B cell (primary cell): ENCODE measurements at regions not wholly inside any gene's neighbourhood (a gene's known extent, or its start where the extent isn't known, plus 50 kb on each side); places are given as distances from the start of the nearest gene placed in this dataset.

Source experiments
- ATAC-seq: fragments of 200-7000 bp; cut with Tn5 transposase; one replicate; pipeline ENCODE4 v1.10.0; 2021; ENCODE audit warnings: low read depth, mild to moderate bottlenecking, moderate number of reproducible peaks, moderate library complexity
- CTCF ChIA-PET: fragments of 350-600 bp; sonication (Branson Sonifier 250); formaldehyde crosslinking; loops from one replicate; lab custom pipeline; 2021; ENCODE audit warnings: antibody characterized with exemption, inconsistent platforms; lab: Charles Lee
- POLR2A ChIA-PET: fragments of 350-600 bp; sonication (Branson Sonifier 250); formaldehyde crosslinking; loops from one replicate; lab custom pipeline; 2021; ENCODE audit warnings: antibody characterized with exemption; lab: Charles Lee
- DNase-seq: peaks from one replicate; pipeline ENCODE4 v3.0.0; 2013
- H2AFZ ChIP-seq: 2 replicates; pipeline ENCODE4 v1.6.1; 2012; ENCODE audit warnings: mild to moderate bottlenecking, low read depth, low read length; ENCODE audit not compliant: insufficient read depth, poor library complexity, severe bottlenecking
- H3K27ac ChIP-seq, 2 donors: 1 replicate in 1 of 2; 2 replicates in 1 of 2; pipeline ENCODE4 v1.5.1; 2012 to 2013; ENCODE audit warnings: low read length in 2 of 2, mild to moderate bottlenecking in 2 of 2, moderate library complexity in 1 of 2
- H3K27me3 ChIP-seq, 4 experiments: fragments of 200-600 bp in 1 of 4; sonication (generic) in 1 of 4; replicated peaks in 1 of 4; 1 replicate in 2 of 4; 2 replicates in 2 of 4; pipeline versions ENCODE4 v1.6.1 to v1.7.0; 2013 to 2016; ENCODE audit warnings: low read length in 3 of 4, mild to moderate bottlenecking in 2 of 4, mixed read lengths in 1 of 4, moderate library complexity in 1 of 4; ENCODE audit not compliant: insufficient read depth in 4 of 4, control insufficient read depth in 3 of 4; ENCODE audit errors: control extremely low read depth in 1 of 4
- H3K36me3 ChIP-seq, 2 experiments: replicated peaks in 1 of 2; 1 replicate in 1 of 2; 2 replicates in 1 of 2; pipeline versions ENCODE4 v1.6.1 to v1.7.1; 2013; ENCODE audit warnings: low read length in 1 of 2; ENCODE audit not compliant: insufficient read depth in 2 of 2, control insufficient read depth in 1 of 2; ENCODE audit errors: control extremely low read depth in 1 of 2, extremely low read depth in 1 of 2
- H3K4me1 ChIP-seq, 2 donors: fragments of 200-600 bp in 1 of 2; sonication (generic) in 1 of 2; 1 replicate in 1 of 2; 2 replicates in 1 of 2; pipeline versions ENCODE4 v1.5.1 to v1.6.1; 2013 to 2017; ENCODE audit warnings: low read length in 2 of 2; ENCODE audit not compliant: control insufficient read depth in 2 of 2, insufficient read depth in 2 of 2
- H3K4me2 ChIP-seq: replicated peaks from 2 replicates; pipeline ENCODE3; 2012; ENCODE audit warnings: mild to moderate bottlenecking, low read depth, low read length; ENCODE audit not compliant: poor library complexity, severe bottlenecking
- H3K4me3 ChIP-seq, 5 experiments: fragments of 200-600 bp in 1 of 5; sonication (generic) in 1 of 5; 1 replicate in 3 of 5; 2 replicates in 2 of 5; pipeline versions ENCODE4 v1.5.1 to v1.7.0; 2011 to 2016; ENCODE audit warnings: low read length in 4 of 5, mild to moderate bottlenecking in 4 of 5, low read depth in 2 of 5, control low read depth in 1 of 5, moderate library complexity in 1 of 5; ENCODE audit not compliant: insufficient read depth in 1 of 5; ENCODE audit errors: control extremely low read depth in 1 of 5, extremely low read depth in 1 of 5
- H3K79me2 ChIP-seq: fragments of 200-600 bp; sonication (generic); one replicate; pipeline ENCODE4 v1.6.0; 2016; ENCODE audit warnings: low read length; ENCODE audit not compliant: control insufficient read depth, insufficient read depth
- H3K9ac ChIP-seq: fragments of 200-600 bp; sonication (generic); 2 replicates; pipeline ENCODE4 v1.6.1; 2017; ENCODE audit warnings: mild to moderate bottlenecking, low read length, moderate library complexity
- H3K9me3 ChIP-seq, 3 donors: one replicate each; pipeline versions ENCODE4 v1.6.1 to v1.7.1; 2013; ENCODE audit warnings: low read length in 2 of 3; ENCODE audit not compliant: control insufficient read depth in 2 of 3, insufficient read depth in 1 of 3; ENCODE audit errors: control extremely low read depth in 1 of 3
- H4K20me1 ChIP-seq: 2 replicates; pipeline ENCODE4 v1.6.0; 2012; ENCODE audit warnings: mild to moderate bottlenecking, low read length; ENCODE audit not compliant: insufficient read depth, control insufficient read depth, poor library complexity, severe bottlenecking
- H3K27ac Mint-ChIP-seq: one replicate; pipeline ENCODE4 v1.8.0; 2021; ENCODE audit warnings: mixed read lengths
- H3K27me3 Mint-ChIP-seq: one replicate; pipeline ENCODE4 v1.8.0; 2021; ENCODE audit warnings: mixed read lengths
- H3K4me1 Mint-ChIP-seq: one replicate; pipeline ENCODE4 v1.8.0; 2021; ENCODE audit warnings: mixed read lengths
- H3K4me3 Mint-ChIP-seq: one replicate; pipeline ENCODE4 v1.8.0; 2021; ENCODE audit warnings: mixed read lengths
- H3K9me3 Mint-ChIP-seq: one replicate; pipeline ENCODE4 v1.8.0; 2022; ENCODE audit warnings: mixed read lengths; ENCODE audit not compliant: insufficient read depth
- CTCF ChIP-seq: fragments of 200-600 bp; IDR thresholded peaks from one replicate; pipeline ENCODE4 v1.8.0; 2022; ENCODE audit warnings: antibody characterized with exemption, mild to moderate bottlenecking
- EZH2 ChIP-seq: IDR thresholded peaks from 2 replicates; pipeline ENCODE4 v1.6.1; 2012; ENCODE audit warnings: borderline replicate concordance, low read depth, mild to moderate bottlenecking, moderate library complexity, low read length; ENCODE audit not compliant: insufficient read depth, poor library complexity, severe bottlenecking
- WGBS: methylation state at CpG from one replicate; pipeline ENCODE4 v1.1.5; 2013; ENCODE audit warnings: missing lambda C conversion rate; ENCODE audit not compliant: insufficient coverage; 5-methylcytosine and 5-hydroxymethylcytosine counted together
- intact Hi-C: fragments of 100-400 bp; cut with micrococcal nuclease; formaldehyde crosslinking; loops from one replicate; pipeline ENCODE4 v1.10.0; 2022

DNA sequence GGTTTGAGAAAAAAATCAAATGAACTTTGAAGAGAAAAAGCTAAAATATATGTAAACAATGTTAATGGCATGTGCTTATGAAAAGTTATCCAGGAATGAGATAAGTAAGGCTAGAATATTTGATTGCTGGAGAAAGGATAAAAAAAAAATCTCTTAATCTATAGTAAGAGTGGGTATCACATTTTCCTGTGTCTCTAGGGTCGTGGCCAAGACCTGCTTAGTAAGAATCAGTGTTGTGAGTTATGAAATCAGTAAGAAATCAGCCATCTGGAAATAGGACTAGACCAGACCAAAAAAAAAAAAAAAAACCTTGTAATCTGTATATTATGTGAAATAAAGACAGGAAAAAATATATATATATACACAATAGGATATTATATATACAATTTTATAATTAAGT is 1153.9 kb downstream of the CDH11 start:
- DNase-seq (no peak), ATAC-seq (no peak)
- H3K27me3 ChIP-seq, result no peaks in the 10 kb centered on the region
- intact Hi-C loops, result no loop called here
- H3K4me1 ChIP-seq, result no peaks in the 10 kb centered on the region
- POLR2A ChIA-PET, result no interaction called here
- Mint-ChIP-seq H3K9me3 (peaks cover 2% of the 10 kb centered on the region), H3K27me3 (no peaks in the 10 kb centered on the region), H3K27ac (no peak overlapping the region), H3K4me3 (no peak overlapping the region), H3K4me1 (no peaks in the 10 kb centered on the region)
- H3K9me3 ChIP-seq, result no peaks in the 10 kb centered on the region
- H3K36me3 ChIP-seq, result no peaks in the 10 kb centered on the region
- H3K4me3 ChIP-seq, result no peak overlapping the region
- H3K9ac ChIP-seq, result no peak overlapping the region
- H3K79me2 ChIP-seq, result no peaks in the 10 kb centered on the region
- H2AFZ ChIP-seq, result no peak overlapping the region
- TF ChIP-seq EZH2, result no peak
- no peak for TF ChIP-seq CTCF
- no peak overlapping the region for H3K4me2 ChIP-seq
- CTCF ChIA-PET, result no interaction called here
- WGBS, result no CpG with 5 or more reads among the region's 1 CpG
- no peak overlapping the region for H3K27ac ChIP-seq
- H4K20me1 ChIP-seq, result no peaks in the 10 kb centered on the region

GRCh38 chr16:63960321-63960720 is 1161.5 kb downstream of the CDH11 start:
- no peak for DNase-seq
- no peaks in the 10 kb centered on the region for H4K20me1 ChIP-seq
- Mint-ChIP-seq H3K9me3 (peaks cover 2% of the 10 kb centered on the region), H3K27me3 (no peaks in the 10 kb centered on the region), H3K4me1 (no peaks in the 10 kb centered on the region), H3K4me3 (no peak overlapping the region), H3K27ac (no peak overlapping the region)
- no peaks in the 10 kb centered on the region for H3K9me3 ChIP-seq
- H3K27ac ChIP-seq, result no peak overlapping the region
- intact Hi-C loops, result no loop called here
- TF ChIP-seq CTCF (no peak), EZH2 (no peak)
- CTCF ChIA-PET, result no interaction called here
- no peak overlapping the region for H3K4me2 ChIP-seq
- no peaks in the 10 kb centered on the region for H3K36me3 ChIP-seq
- no peaks in the 10 kb centered on the region for H3K27me3 ChIP-seq
- no peak overlapping the region for H2AFZ ChIP-seq
- no peak overlapping the region for H3K4me3 ChIP-seq
- ATAC-seq, result no peak
- POLR2A ChIA-PET, result no interaction called here
- H3K79me2 ChIP-seq, result no peaks in the 10 kb centered on the region
- H3K4me1 ChIP-seq, result no peaks in the 10 kb centered on the region
- H3K9ac ChIP-seq, result no peak overlapping the region
